ENCODE measurements at regions not wholly inside any gene's neighbourhood (a gene's known extent, or its start where the extent isn't known, plus 50 kb on each side); places are given as distances from the start of the nearest gene placed in this dataset.
A peak's percentile ranks its signal among the peaks of the same experiment; 100 is the strongest.

GRCh38 chr18:78168526-78168925 is 811.1 kb upstream of the SALL3 start:
- H3K4me3 ChIP-seq (ENCODE audit: low read length): no peak overlapping the region
- DNase-seq (ENCODE audit: low read depth, low spot score): no peak

- no peak for DNase-seq (ENCODE audit: low read depth, low spot score)
- no peak overlapping the region for H3K4me3 ChIP-seq (ENCODE audit: low read length)
Measured at GRCh38 chr18:78169174-78169864, 810.3 kb upstream of the SALL3 start.

- no peak for DNase-seq (ENCODE audit: low read depth, low spot score)
- H3K4me3 ChIP-seq (ENCODE audit: low read length): no peak overlapping the region
Measured at GRCh38 chr18:78171954-78172353, 807.7 kb upstream of the SALL3 start.

GRCh38 chr18:78174737-78175136 is 804.9 kb upstream of the SALL3 start:
- no peak for DNase-seq (ENCODE audit: low read depth, low spot score)
- H3K4me3 ChIP-seq (ENCODE audit: low read length): no peak overlapping the region

GRCh38 chr18:78178812-78179211 is 800.8 kb upstream of the SALL3 start:
- no peak overlapping the region for H3K4me3 ChIP-seq (ENCODE audit: low read length)
- no peak for DNase-seq (ENCODE audit: low read depth, low spot score)

- H3K4me3 ChIP-seq (ENCODE audit: low read length): no peak overlapping the region
- DNase-seq (ENCODE audit: low read depth, low spot score): no peak
Measured at GRCh38 chr18:78180741-78181140, 798.9 kb upstream of the SALL3 start.

- DNase-seq (ENCODE audit: low read depth, low spot score): no peak
- H3K4me3 ChIP-seq (ENCODE audit: low read length): no peak overlapping the region
Measured at GRCh38 chr18:78183815-78184214, 795.8 kb upstream of the SALL3 start.

GRCh38 chr18:78191276-78191675 is 788.3 kb upstream of the SALL3 start:
- no peak overlapping the region for H3K4me3 ChIP-seq (ENCODE audit: low read length)
- no peak for DNase-seq (ENCODE audit: low read depth, low spot score)

- DNase-seq (ENCODE audit: low read depth, low spot score): peak; percentile 3
Measured at GRCh38 chr18:78192054-78192453, 787.6 kb upstream of the SALL3 start.

GRCh38 chr18:78196280-78196679 is 783.3 kb upstream of the SALL3 start:
- H3K4me3 ChIP-seq (ENCODE audit: low read length): no peak overlapping the region
- no peak for DNase-seq (ENCODE audit: low read depth, low spot score)

More at GRCh38 chr18:78192054-78192453, 787.6 kb upstream of the SALL3 start:
- H3K4me3 ChIP-seq (ENCODE audit: low read length): no peak overlapping the region

- no peak for DNase-seq (ENCODE audit: low read depth, low spot score)
Measured at GRCh38 chr18:78199002-78199401, 780.6 kb upstream of the SALL3 start.

GRCh38 chr18:78199611-78200010 is 780.0 kb upstream of the SALL3 start:
- no peak for DNase-seq (ENCODE audit: low read depth, low spot score)
- H3K4me3 ChIP-seq (ENCODE audit: low read length): no peak overlapping the region

More at GRCh38 chr18:78199002-78199401, 780.6 kb upstream of the SALL3 start:
- no peak overlapping the region for H3K4me3 ChIP-seq (ENCODE audit: low read length)

GRCh38 chr18:78207942-78208341 is 771.7 kb upstream of the SALL3 start:
- no peak overlapping the region for H3K4me3 ChIP-seq (ENCODE audit: low read length)
- peak; percentile 56 for DNase-seq (ENCODE audit: low read depth, low spot score)

GRCh38 chr18:78208461-78208860 is 771.2 kb upstream of the SALL3 start:
- no peak for DNase-seq (ENCODE audit: low read depth, low spot score)
- no peak overlapping the region for H3K4me3 ChIP-seq (ENCODE audit: low read length)

- no peak overlapping the region for H3K4me3 ChIP-seq (ENCODE audit: low read length)
- DNase-seq (ENCODE audit: low read depth, low spot score): no peak
Measured at GRCh38 chr18:78213361-78213994, 766.1 kb upstream of the SALL3 start.

- DNase-seq (ENCODE audit: low read depth, low spot score): no peak
- no peak overlapping the region for H3K4me3 ChIP-seq (ENCODE audit: low read length)
Measured at GRCh38 chr18:78221496-78221895, 758.1 kb upstream of the SALL3 start.

GRCh38 chr18:78228974-78229373 is 750.6 kb upstream of the SALL3 start:
- H3K4me3 ChIP-seq (ENCODE audit: low read length): no peak overlapping the region
- no peak for DNase-seq (ENCODE audit: low read depth, low spot score)

- no peak overlapping the region for H3K4me3 ChIP-seq (ENCODE audit: low read length)
- DNase-seq (ENCODE audit: low read depth, low spot score): no peak
Measured at GRCh38 chr18:78230911-78231310, 748.7 kb upstream of the SALL3 start.

GRCh38 chr18:78232196-78232595 is 747.4 kb upstream of the SALL3 start:
- H3K4me3 ChIP-seq (ENCODE audit: low read length): no peak overlapping the region
- no peak for DNase-seq (ENCODE audit: low read depth, low spot score)

- DNase-seq (ENCODE audit: low read depth, low spot score): no peak
- H3K4me3 ChIP-seq (ENCODE audit: low read length): no peak overlapping the region
Measured at GRCh38 chr18:78237864-78238263, 741.8 kb upstream of the SALL3 start.
